Upper lobe of left lung (tissue), 4 donors: ENCODE measurements at regions not wholly inside any gene's neighbourhood (a gene's known extent, or its start where the extent isn't known, plus 50 kb on each side); places are given as distances from the start of the nearest gene placed in this dataset.

Experiments
- CTCF ChIP-seq, 6 experiments: fragments of 450-650 bp in 4 of 6; fragments of 200-600 bp in 2 of 6; sonication (generic) in 2 of 6; IDR thresholded peaks; one replicate each; pipeline ENCODE4 v1.5.1; 2016 to 2019; ENCODE audit warnings: antibody characterized with exemption in 6 of 6
- EP300 ChIP-seq, 4 donors: sonication (generic); formaldehyde crosslinking; IDR thresholded peaks; one replicate each; pipeline ENCODE4 v1.5.1; 2017; ENCODE audit warnings: antibody characterized with exemption in 4 of 4, control low read depth in 2 of 4
- POLR2AphosphoS5 ChIP-seq, 2 donors: sonication (generic); formaldehyde crosslinking; IDR thresholded peaks; one replicate each; pipeline ENCODE4 v1.5.1; 2017; ENCODE audit warnings: antibody characterized with exemption in 2 of 2

- no peak for TF ChIP-seq POLR2AphosphoS5 (IDR thresholded peaks at IDR 0.05)
- TF ChIP-seq CTCF (IDR thresholded peaks at IDR 0.05): no peak
- no peak for TF ChIP-seq EP300 (IDR thresholded peaks at IDR 0.05)
Measured at GRCh38 chr11:28539239-28540030, 431.2 kb downstream of the METTL15 start.
